Mesothelial cell of epicardium (in vitro differentiated cells): ENCODE measurements at regions not wholly inside any gene's neighbourhood (a gene's known extent, or its start where the extent isn't known, plus 50 kb on each side); places are given as distances from the start of the nearest gene placed in this dataset.

Experiments
- DNase-seq, 2 experiments: peaks; one replicate each; pipeline ENCODE4 v3.0.0; 2021; ENCODE audit warnings: low spot score in 2 of 2; ENCODE audit not compliant: unreplicated experiment in 2 of 2
- H3K27ac Mint-ChIP-seq: 2 replicates; pipeline ENCODE4 v1.8.0; 2021; ENCODE audit warnings: mixed read lengths
- H3K27me3 Mint-ChIP-seq: 2 replicates; pipeline ENCODE4 v1.8.0; 2021; ENCODE audit warnings: low read depth, mixed read lengths
- H3K36me3 Mint-ChIP-seq: 2 replicates; pipeline ENCODE4 v1.8.0; 2021; ENCODE audit warnings: mixed read lengths
- H3K4me1 Mint-ChIP-seq: 2 replicates; pipeline ENCODE4 v1.8.0; 2021; ENCODE audit warnings: mixed read lengths
- H3K4me3 Mint-ChIP-seq: 2 replicates; pipeline ENCODE4 v1.8.0; 2021; ENCODE audit warnings: mild to moderate bottlenecking, moderate library complexity, mixed read lengths
- H3K9me3 Mint-ChIP-seq: 2 replicates; pipeline ENCODE4 v1.8.0; 2021; ENCODE audit warnings: mixed read lengths
- CTCF ChIP-seq: fragments of 200-600 bp; sonication (generic); IDR thresholded peaks from one replicate; pipeline ENCODE4 v1.5.0; 2021; ENCODE audit warnings: antibody characterized with exemption; ENCODE audit not compliant: unreplicated experiment

GRCh38 chr4:13981499-13981898 lies 354.0 kb upstream of the BOD1L1 start:
- no peak for TF ChIP-seq CTCF
- peaks cover 5% of the 10 kb centered on the region for H3K9me3 Mint-ChIP-seq
- no peaks in the 10 kb centered on the region for H3K36me3 Mint-ChIP-seq
- H3K27ac Mint-ChIP-seq, result no peak overlapping the region
- no peaks in the 10 kb centered on the region for H3K4me1 Mint-ChIP-seq
- no peak overlapping the region for H3K4me3 Mint-ChIP-seq
- DNase-seq, result no peak
- H3K27me3 Mint-ChIP-seq, result no peaks in the 10 kb centered on the region

- TF ChIP-seq CTCF, result no peak
- DNase-seq, result no peak
- no peaks in the 10 kb centered on the region for H3K36me3 Mint-ChIP-seq
- H3K27ac Mint-ChIP-seq, result no peak overlapping the region
- H3K9me3 Mint-ChIP-seq, result peaks cover 1% of the 10 kb centered on the region
- H3K4me1 Mint-ChIP-seq, result no peaks in the 10 kb centered on the region
- no peaks in the 10 kb centered on the region for H3K27me3 Mint-ChIP-seq
- H3K4me3 Mint-ChIP-seq, result no peak overlapping the region
These were observed 354.5 kb upstream of the BOD1L1 start for GRCh38 chr4:13982010-13982409.

GRCh38 chr4:13983189-13983790 lies 355.8 kb upstream of the BOD1L1 start:
- H3K9me3 Mint-ChIP-seq, result no peaks in the 10 kb centered on the region
- no peak overlapping the region for H3K4me3 Mint-ChIP-seq
- no peaks in the 10 kb centered on the region for H3K4me1 Mint-ChIP-seq
- H3K36me3 Mint-ChIP-seq, result no peaks in the 10 kb centered on the region
- H3K27me3 Mint-ChIP-seq, result no peaks in the 10 kb centered on the region
- DNase-seq, result no peak
- H3K27ac Mint-ChIP-seq, result no peak overlapping the region
- TF ChIP-seq CTCF, result no peak

- H3K27ac Mint-ChIP-seq, result no peak overlapping the region
- peaks cover 2% of the 10 kb centered on the region for H3K4me1 Mint-ChIP-seq
- no peaks in the 10 kb centered on the region for H3K27me3 Mint-ChIP-seq
- H3K9me3 Mint-ChIP-seq, result no peaks in the 10 kb centered on the region
- DNase-seq, result no peak
- TF ChIP-seq CTCF, result no peak
- H3K4me3 Mint-ChIP-seq, result no peak overlapping the region
- H3K36me3 Mint-ChIP-seq, result no peaks in the 10 kb centered on the region
These were observed 357.7 kb upstream of the BOD1L1 start for GRCh38 chr4:13984991-13985800.

GRCh38 chr4:13985837-13986236 lies 358.3 kb upstream of the BOD1L1 start:
- no peaks in the 10 kb centered on the region for H3K27me3 Mint-ChIP-seq
- H3K4me1 Mint-ChIP-seq, result peaks cover 3% of the 10 kb centered on the region
- no peak for DNase-seq
- no peak overlapping the region for H3K4me3 Mint-ChIP-seq
- H3K27ac Mint-ChIP-seq, result no peak overlapping the region
- no peaks in the 10 kb centered on the region for H3K9me3 Mint-ChIP-seq
- H3K36me3 Mint-ChIP-seq, result no peaks in the 10 kb centered on the region
- no peak for TF ChIP-seq CTCF
